HL-60 (cell line): ENCODE measurements at regions not wholly inside any gene's neighbourhood (a gene's known extent, or its start where the extent isn't known, plus 50 kb on each side); places are given as distances from the start of the nearest gene placed in this dataset.

Source experiments
- DNase-seq, 2 experiments: peaks; one replicate each; pipeline ENCODE4 v3.0.0-alpha.2; 2010 to 2020; ENCODE audit warnings: low read depth in 1 of 2, low spot score in 1 of 2
- H3K27ac ChIP-seq: fragments of 250-450 bp; sonication (Bioruptor Pico); replicated peaks from 2 replicates; pipeline ENCODE4 v1.5.1; 2020; ENCODE audit warnings: mild to moderate bottlenecking, moderate library complexity
- H3K27me3 ChIP-seq: fragments of 250-450 bp; sonication (Bioruptor Pico); 2 replicates; pipeline ENCODE4 v1.5.1; 2021; ENCODE audit warnings: mild to moderate bottlenecking, moderate library complexity; ENCODE audit not compliant: insufficient read depth, poor library complexity, severe bottlenecking
- H3K4me3 ChIP-seq: replicated peaks from 2 replicates; pipeline ENCODE4 v1.5.1; 2011; ENCODE audit warnings: mild to moderate bottlenecking, control low read depth, low read length; ENCODE audit not compliant: insufficient read depth
- GABPA ChIP-seq: IDR thresholded peaks from 2 replicates; pipeline ENCODE4 v1.6.1; 2012; ENCODE audit warnings: low read depth
- POLR2AphosphoS5 ChIP-seq: IDR thresholded peaks from 2 replicates; pipeline ENCODE4 v1.6.1; 2012; ENCODE audit warnings: low read depth
- REST ChIP-seq: IDR thresholded peaks from 2 replicates; pipeline ENCODE4 v1.6.1; 2012; ENCODE audit warnings: low read depth; ENCODE audit not compliant: insufficient replicate concordance
- SPI1 ChIP-seq: IDR thresholded peaks from 2 replicates; pipeline ENCODE4 v1.6.1; 2012; ENCODE audit warnings: low read depth, mild to moderate bottlenecking, borderline replicate concordance
- TF ChIP-seq, protein P1 (sequence below): IDR thresholded peaks from one replicate; pipeline ENCODE4 v1.5.1; 2011; ENCODE audit warnings: low read length, control low read depth, inconsistent platforms; ENCODE audit not compliant: insufficient read depth

GRCh38 chr3:75082845-75083244 is 468.4 kb upstream of the CNTN3 start:
- DNase-seq: no peak
- H3K4me3 ChIP-seq: no peak overlapping the region
- TF ChIP-seq REST (no peak), SPI1 (no peak), GABPA (no peak), POLR2AphosphoS5 (no peak)
- TF ChIP-seq, protein P1, sequence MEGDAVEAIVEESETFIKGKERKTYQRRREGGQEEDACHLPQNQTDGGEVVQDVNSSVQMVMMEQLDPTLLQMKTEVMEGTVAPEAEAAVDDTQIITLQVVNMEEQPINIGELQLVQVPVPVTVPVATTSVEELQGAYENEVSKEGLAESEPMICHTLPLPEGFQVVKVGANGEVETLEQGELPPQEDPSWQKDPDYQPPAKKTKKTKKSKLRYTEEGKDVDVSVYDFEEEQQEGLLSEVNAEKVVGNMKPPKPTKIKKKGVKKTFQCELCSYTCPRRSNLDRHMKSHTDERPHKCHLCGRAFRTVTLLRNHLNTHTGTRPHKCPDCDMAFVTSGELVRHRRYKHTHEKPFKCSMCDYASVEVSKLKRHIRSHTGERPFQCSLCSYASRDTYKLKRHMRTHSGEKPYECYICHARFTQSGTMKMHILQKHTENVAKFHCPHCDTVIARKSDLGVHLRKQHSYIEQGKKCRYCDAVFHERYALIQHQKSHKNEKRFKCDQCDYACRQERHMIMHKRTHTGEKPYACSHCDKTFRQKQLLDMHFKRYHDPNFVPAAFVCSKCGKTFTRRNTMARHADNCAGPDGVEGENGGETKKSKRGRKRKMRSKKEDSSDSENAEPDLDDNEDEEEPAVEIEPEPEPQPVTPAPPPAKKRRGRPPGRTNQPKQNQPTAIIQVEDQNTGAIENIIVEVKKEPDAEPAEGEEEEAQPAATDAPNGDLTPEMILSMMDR: no peak
- no peak overlapping the region for H3K27ac ChIP-seq
- H3K27me3 ChIP-seq: no peaks in the 10 kb centered on the region

DNA sequence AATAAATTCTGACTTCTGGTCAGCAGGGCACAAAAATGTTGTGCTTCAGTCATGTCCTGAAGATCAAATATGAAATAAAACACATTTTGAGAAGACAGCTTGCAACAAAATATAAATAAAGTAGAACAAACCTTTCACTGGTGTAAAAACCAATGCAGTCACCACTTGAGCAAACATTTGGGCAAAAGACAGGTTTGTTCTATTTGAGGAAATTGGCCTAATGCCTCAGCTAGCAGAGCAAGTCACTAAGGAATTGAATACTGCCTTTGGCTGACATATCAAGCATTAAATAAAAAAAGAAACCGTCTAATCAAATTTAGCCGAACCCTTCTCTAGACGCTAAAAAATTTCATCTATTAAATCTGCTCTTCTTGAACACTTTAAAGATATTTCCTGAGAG is 475.4 kb upstream of the CNTN3 start:
- TF ChIP-seq GABPA (no peak), POLR2AphosphoS5 (no peak), REST (no peak), SPI1 (no peak)
- TF ChIP-seq, protein P1: no peak
- Histone ChIP-seq H3K27me3 (no peaks in the 10 kb centered on the region), H3K4me3 (no peak overlapping the region), H3K27ac (no peak overlapping the region)
- no peak for DNase-seq

- no peak for DNase-seq
- no peak for TF ChIP-seq GABPA
- TF ChIP-seq POLR2AphosphoS5: no peak
- no peak for TF ChIP-seq REST
- TF ChIP-seq SPI1: no peak
- TF ChIP-seq, protein P1: no peak
- no peak overlapping the region for H3K4me3 ChIP-seq
- H3K27ac ChIP-seq: no peak overlapping the region
- H3K27me3 ChIP-seq: no peaks in the 10 kb centered on the region
These were observed 487.1 kb upstream of the CNTN3 start for GRCh38 chr3:75101329-75102147.
